ENCODE measurements at regions not wholly inside any gene's neighbourhood (a gene's known extent, or its start where the extent isn't known, plus 50 kb on each side); places are given as distances from the start of the nearest gene placed in this dataset.

GRCh38 chr2:18980104-18980785 lies 378.2 kb downstream of the OSR1 start:
- no peak for TF ChIP-seq CTCF (IDR thresholded peaks at IDR 0.05)
- no peak for TF ChIP-seq POLR2A (IDR thresholded peaks at IDR 0.05)

Data from thyroid gland (tissue), 4 donors.